Testis (tissue), 2 donors: ENCODE measurements at regions not wholly inside any gene's neighbourhood (a gene's known extent, or its start where the extent isn't known, plus 50 kb on each side); places are given as distances from the start of the nearest gene placed in this dataset.

Source experiments
- DNase-seq: peaks from one replicate; pipeline ENCODE4 v3.0.0-alpha.2; 2019
- H3K27ac ChIP-seq, 2 donors: fragments of 200-600 bp; sonication (generic); one replicate each; pipeline ENCODE4 v1.5.1; 2019
- H3K27me3 ChIP-seq: fragments of 200-600 bp; sonication (generic); one replicate; pipeline ENCODE4 v1.5.1; 2019
- H3K36me3 ChIP-seq: fragments of 200-600 bp; sonication (generic); one replicate; pipeline ENCODE4 v1.5.1; 2017; ENCODE audit warnings: low read depth; ENCODE audit errors: missing control alignments
- H3K4me1 ChIP-seq: fragments of 200-600 bp; sonication (generic); one replicate; pipeline ENCODE4 v1.5.1; 2019
- H3K4me3 ChIP-seq, 2 donors: fragments of 200-600 bp; sonication (generic); one replicate each; pipeline ENCODE4 v1.5.1; 2017 to 2019
- H3K9me3 ChIP-seq: fragments of 200-600 bp; sonication (generic); one replicate; pipeline ENCODE4 v1.5.1; 2017
- POLR2A ChIP-seq: fragments of 450-650 bp; IDR thresholded peaks from one replicate; pipeline ENCODE4 v1.6.1; 2017; ENCODE audit warnings: antibody characterized with exemption, mild to moderate bottlenecking, moderate library complexity
- WGBS, 2 donors: methylation state at CpG; one replicate each; pipeline ENCODE4 v1.1.5; 2018; 5-methylcytosine and 5-hydroxymethylcytosine counted together
- intact Hi-C: fragments of 100-400 bp; cut with DNase I; formaldehyde crosslinking; loops from one replicate; pipeline ENCODE4 v1.15.1; 2023; ENCODE audit warnings: low total_unique reads
- TF ChIP-seq, protein P1 (sequence below), 3 experiments: fragments of 450-650 bp in 2 of 3; fragments of 200-600 bp in 1 of 3; sonication (generic) in 1 of 3; IDR thresholded peaks; one replicate each; pipeline ENCODE4 v1.5.1; 2016 to 2019; ENCODE audit warnings: antibody characterized with exemption in 3 of 3, mild to moderate bottlenecking in 2 of 3, moderate library complexity in 1 of 3

DNA sequence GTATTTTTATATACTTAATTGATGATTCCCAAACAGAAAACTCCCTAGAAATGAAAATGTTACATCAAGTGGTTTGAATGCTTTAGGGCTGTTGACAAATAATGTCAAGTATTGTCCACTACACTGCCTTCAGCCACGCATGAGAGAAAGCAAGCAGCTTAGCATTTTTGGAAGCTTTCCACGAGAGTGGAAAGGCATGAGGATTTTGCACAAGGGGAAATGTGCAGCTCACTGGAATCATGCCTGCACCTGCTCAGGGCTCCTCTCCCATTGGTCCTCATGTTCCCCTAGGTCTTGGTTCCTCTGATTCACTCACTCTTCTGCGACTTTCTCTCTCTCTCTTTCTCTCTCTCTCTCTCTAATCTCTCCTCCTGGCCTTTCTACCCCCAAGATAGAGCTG is 439.5 kb upstream of the CDH4 start:
- Histone ChIP-seq H3K9me3 (no peaks in the 10 kb centered on the region), H3K4me1 (no peaks in the 10 kb centered on the region), H3K27me3 (no peaks in the 10 kb centered on the region), H3K4me3 (no peak overlapping the region), H3K36me3 (no peaks in the 10 kb centered on the region), H3K27ac (no peak overlapping the region)
- TF ChIP-seq, protein P1, sequence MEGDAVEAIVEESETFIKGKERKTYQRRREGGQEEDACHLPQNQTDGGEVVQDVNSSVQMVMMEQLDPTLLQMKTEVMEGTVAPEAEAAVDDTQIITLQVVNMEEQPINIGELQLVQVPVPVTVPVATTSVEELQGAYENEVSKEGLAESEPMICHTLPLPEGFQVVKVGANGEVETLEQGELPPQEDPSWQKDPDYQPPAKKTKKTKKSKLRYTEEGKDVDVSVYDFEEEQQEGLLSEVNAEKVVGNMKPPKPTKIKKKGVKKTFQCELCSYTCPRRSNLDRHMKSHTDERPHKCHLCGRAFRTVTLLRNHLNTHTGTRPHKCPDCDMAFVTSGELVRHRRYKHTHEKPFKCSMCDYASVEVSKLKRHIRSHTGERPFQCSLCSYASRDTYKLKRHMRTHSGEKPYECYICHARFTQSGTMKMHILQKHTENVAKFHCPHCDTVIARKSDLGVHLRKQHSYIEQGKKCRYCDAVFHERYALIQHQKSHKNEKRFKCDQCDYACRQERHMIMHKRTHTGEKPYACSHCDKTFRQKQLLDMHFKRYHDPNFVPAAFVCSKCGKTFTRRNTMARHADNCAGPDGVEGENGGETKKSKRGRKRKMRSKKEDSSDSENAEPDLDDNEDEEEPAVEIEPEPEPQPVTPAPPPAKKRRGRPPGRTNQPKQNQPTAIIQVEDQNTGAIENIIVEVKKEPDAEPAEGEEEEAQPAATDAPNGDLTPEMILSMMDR (IDR thresholded peaks at IDR 0.05), result no peak
- no peak for TF ChIP-seq POLR2A
- intact Hi-C loops, result no loop called here
- 77 to 85% methylated on average over 3 of the region's 3 CpGs for WGBS, 2 donors
- DNase-seq, result no peak

DNA sequence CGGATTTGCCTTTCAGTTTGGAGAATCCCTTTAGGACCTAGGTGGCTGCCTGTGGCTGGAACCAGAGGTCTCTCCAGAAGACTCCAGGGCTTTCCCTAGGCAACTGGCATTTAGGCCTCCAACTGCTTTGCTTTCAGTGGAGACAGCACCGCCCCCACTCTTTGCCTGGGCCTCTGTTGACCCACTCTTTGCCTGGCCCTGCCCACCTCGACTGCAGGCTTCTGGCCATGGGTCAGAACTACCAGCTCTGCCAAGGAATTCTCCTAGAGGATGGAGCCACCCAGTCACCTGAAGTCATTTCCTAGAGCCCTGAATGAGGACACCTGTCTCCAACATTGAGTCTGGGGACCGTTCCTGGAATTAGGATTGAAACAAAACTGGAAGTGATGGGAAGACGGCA is 439.0 kb upstream of the CDH4 start:
- H3K4me1 ChIP-seq, result no peaks in the 10 kb centered on the region
- WGBS, 2 donors, result 74 to 94% methylated on average over 5 of the region's 5 CpGs
- TF ChIP-seq, protein P1 (IDR thresholded peaks at IDR 0.05), result no peak
- no peak for TF ChIP-seq POLR2A
- H3K27ac ChIP-seq, result no peak overlapping the region
- DNase-seq, result no peak
- intact Hi-C loops, result no loop called here
- H3K4me3 ChIP-seq, result no peak overlapping the region
- H3K36me3 ChIP-seq, result no peaks in the 10 kb centered on the region
- no peaks in the 10 kb centered on the region for H3K9me3 ChIP-seq
- no peaks in the 10 kb centered on the region for H3K27me3 ChIP-seq

DNA sequence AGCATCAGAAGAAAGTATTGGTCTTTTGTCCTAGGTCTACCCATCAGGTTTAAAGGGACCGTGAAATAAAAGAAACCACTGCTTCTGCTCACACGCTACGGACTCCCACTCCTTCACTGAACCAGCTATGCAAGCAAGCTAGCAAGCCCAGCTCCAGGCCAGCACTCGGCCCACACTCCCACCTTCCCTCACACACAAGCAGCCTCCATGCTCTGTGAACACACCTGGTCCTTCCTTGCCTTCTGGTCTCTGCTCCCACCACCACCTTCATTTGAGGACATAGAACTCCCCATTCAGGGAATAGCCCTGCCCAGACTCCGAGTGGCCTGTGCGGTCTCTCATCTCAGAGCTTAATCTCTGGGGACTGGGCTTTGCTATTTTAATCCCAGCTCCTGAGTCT is 436.4 kb upstream of the CDH4 start:
- WGBS, 2 donors, result 91 to 93% methylated on average over 6 of the region's 6 CpGs
- TF ChIP-seq POLR2A, result no peak
- TF ChIP-seq, protein P1 (IDR thresholded peaks at IDR 0.05), result no peak
- intact Hi-C loops, result no loop called here
- no peak overlapping the region for H3K4me3 ChIP-seq
- no peaks in the 10 kb centered on the region for H3K9me3 ChIP-seq
- H3K27me3 ChIP-seq, result no peaks in the 10 kb centered on the region
- H3K36me3 ChIP-seq, result no peaks in the 10 kb centered on the region
- no peaks in the 10 kb centered on the region for H3K4me1 ChIP-seq
- no peak for DNase-seq
- H3K27ac ChIP-seq, result no peak overlapping the region

DNA sequence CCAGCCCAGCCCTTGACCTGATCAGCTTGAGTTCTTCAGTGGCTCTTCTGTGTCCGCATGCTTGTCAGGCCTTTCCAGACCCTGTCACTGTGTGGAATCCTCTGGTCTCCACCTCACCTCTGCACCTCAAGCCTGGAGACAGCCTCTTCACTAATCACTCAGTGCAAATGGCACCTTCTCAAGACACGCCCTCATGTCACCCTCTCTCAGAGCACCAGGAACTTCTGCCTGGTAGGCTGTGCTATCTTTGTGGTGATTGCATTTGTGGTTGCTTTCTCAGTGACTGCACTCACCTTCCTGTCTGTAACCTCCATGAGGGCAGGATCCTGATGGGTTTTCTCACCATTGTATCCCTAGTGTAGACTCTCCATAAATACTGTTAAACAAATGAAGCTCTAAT is 435.2 kb upstream of the CDH4 start:
- H3K9me3 ChIP-seq, result no peaks in the 10 kb centered on the region
- H3K4me1 ChIP-seq, result no peaks in the 10 kb centered on the region
- 97 to 100% methylated on average over 2 of the region's 2 CpGs for WGBS, 2 donors
- H3K27ac ChIP-seq, result no peak overlapping the region
- DNase-seq, result no peak
- H3K27me3 ChIP-seq, result no peaks in the 10 kb centered on the region
- TF ChIP-seq POLR2A, result no peak
- TF ChIP-seq, protein P1 (IDR thresholded peaks at IDR 0.05), result no peak
- no peaks in the 10 kb centered on the region for H3K36me3 ChIP-seq
- intact Hi-C loops, result no loop called here
- no peak overlapping the region for H3K4me3 ChIP-seq

DNA sequence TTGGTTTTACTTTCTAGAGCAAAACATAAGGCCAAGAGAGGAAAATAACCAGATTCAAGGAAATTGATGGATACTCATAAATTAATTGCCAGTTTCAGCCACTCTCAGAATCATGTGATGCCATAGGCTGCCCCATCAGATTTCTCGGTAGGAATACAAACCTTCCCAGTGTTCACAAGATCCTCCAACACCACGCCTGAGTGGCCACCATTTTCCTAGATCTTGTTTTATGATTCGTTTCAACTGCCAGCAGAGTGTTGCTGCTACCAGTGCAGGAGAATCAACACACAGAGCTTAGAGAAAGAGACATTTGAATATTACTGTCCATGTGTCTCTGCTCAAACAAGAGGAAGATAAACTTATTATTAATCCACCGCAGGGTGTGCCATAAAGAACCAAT is 434.2 kb upstream of the CDH4 start:
- no peaks in the 10 kb centered on the region for H3K9me3 ChIP-seq
- no peak overlapping the region for H3K27ac ChIP-seq
- H3K27me3 ChIP-seq, result no peaks in the 10 kb centered on the region
- no peak overlapping the region for H3K4me3 ChIP-seq
- H3K36me3 ChIP-seq, result no peaks in the 10 kb centered on the region
- no peak for DNase-seq
- WGBS, 2 donors, result 89 to 95% methylated on average over 4 of the region's 4 CpGs
- intact Hi-C loops, result no loop called here
- H3K4me1 ChIP-seq, result no peaks in the 10 kb centered on the region
- TF ChIP-seq, protein P1 (IDR thresholded peaks at IDR 0.05), result no peak
- TF ChIP-seq POLR2A, result no peak
